SK-MEL-5 (cell line): ENCODE measurements at regions not wholly inside any gene's neighbourhood (a gene's known extent, or its start where the extent isn't known, plus 50 kb on each side); places are given as distances from the start of the nearest gene placed in this dataset.

ENCODE experiments used
- DNase-seq: peaks from one replicate; pipeline ENCODE4 v3.0.0-alpha.2; 2016; ENCODE audit warnings: low read depth, low spot score
- in situ Hi-C: cut with HindIII; loops from 2 replicates; pipeline ENCODE4 v1.10.0; 2016; ENCODE audit warnings: low sequenced_read_pairs, high pct_unique_total_duplicates, low pct_unique_long_range_greater_than_20kb

GRCh38 chr4:58205446-58206235 lies 1095.5 kb upstream of the IGFBP7 start:
- DNase-seq, result no peak
- in situ Hi-C loops, result no loop called here

DNA sequence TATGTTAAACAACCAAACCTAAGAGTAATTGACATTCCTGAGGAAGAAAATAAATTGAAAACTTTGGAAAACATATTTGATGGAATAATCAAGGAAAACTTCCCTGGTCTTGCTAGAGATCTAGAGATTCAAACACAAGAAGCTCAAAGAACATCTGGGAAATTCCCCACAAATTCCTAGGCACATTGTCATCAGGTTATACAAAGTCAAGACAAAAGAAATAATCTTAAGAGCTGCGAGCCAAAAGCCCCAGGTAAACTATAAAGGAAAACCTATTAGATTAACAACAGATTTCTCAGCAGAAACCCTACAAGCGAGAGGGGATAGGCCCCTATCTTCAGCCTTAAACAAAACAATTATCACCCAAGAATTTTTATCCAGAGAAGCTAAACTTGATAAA lies 1082.0 kb upstream of the IGFBP7 start:
- in situ Hi-C loops, result no loop called here
- DNase-seq, result no peak

DNA sequence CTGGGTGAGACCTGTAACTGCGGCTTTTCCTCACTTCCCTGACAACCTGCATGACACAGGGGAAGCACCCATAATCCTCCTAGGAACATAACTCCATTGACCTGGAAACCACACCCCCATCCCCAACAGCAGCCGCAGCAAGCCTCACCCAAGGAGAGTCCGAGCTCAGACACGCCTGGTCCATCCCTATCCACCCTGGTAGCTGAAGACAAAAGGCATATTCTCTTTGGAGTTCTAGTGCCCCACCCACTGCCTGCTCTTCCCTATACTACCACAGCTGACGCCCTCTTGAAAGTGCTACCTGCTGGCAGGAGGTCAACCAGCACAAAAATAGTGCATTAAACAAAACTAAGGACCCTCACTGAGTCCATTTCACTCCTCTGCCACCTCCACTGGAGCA lies 1080.9 kb upstream of the IGFBP7 start:
- in situ Hi-C loops, result no loop called here
- no peak for DNase-seq

DNA sequence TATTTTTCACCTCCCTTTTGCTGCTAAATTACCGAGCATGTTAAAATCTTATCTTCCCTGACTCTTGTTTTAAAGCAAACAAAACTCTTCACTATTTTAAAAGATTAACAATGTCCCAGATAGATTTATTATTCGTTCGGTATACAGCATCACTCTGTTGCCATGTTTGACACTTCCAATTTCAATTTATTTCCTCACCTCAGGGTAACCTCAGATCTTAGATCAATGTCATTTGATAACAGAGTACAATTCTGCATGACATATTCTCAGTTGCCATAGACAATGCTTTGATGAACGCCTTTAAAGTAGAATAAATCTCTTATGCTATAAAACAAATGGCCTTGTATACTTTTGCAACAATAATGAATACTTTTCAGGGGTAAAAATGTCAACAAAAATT lies 1078.1 kb upstream of the IGFBP7 start:
- in situ Hi-C loops, result no loop called here
- DNase-seq, result no peak

DNA sequence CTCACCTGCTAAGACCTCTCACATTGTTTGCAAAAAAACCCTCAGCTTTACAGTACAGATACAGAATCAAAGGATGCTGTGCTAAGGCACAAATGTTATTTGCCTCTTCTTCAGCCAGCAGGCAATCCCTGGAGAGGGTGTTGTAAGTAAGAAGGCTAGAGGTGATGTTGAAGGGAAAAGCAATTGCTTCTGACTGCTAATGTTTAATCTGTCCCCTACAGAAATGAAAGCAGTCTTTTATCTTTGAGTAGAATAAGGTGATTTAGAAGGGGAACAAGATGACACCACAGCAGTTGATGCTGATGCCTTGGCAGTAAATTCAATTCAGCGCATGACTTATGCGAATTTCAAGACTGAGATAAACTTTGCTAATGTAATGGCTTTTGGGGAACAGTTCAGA lies 1064.8 kb upstream of the IGFBP7 start:
- in situ Hi-C loops, result no loop called here
- no peak for DNase-seq

DNA sequence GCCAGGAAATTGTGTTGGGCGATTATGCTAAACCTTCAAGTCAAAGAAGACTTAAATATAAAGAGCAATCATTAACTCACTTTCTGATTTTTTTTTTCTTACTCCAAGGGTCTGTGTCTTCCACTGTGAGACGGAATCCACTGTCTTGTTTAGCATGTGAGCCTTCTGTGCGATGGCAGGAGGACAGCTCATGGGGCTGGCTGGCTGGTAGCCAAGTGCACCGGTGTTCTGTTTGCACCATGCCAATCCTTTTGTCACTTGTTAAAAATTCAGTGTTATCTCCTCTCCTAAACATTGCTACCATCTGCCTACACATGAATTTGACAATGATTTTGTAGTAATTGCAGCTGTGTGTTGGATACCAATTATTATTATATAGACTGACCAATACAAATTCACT lies 1056.3 kb upstream of the IGFBP7 start:
- DNase-seq, result no peak
- in situ Hi-C loops, result no loop called here

- in situ Hi-C loops, result no loop called here
- no peak for DNase-seq
These were observed 1053.0 kb upstream of the IGFBP7 start for GRCh38 chr4:58163156-58163555.

DNA sequence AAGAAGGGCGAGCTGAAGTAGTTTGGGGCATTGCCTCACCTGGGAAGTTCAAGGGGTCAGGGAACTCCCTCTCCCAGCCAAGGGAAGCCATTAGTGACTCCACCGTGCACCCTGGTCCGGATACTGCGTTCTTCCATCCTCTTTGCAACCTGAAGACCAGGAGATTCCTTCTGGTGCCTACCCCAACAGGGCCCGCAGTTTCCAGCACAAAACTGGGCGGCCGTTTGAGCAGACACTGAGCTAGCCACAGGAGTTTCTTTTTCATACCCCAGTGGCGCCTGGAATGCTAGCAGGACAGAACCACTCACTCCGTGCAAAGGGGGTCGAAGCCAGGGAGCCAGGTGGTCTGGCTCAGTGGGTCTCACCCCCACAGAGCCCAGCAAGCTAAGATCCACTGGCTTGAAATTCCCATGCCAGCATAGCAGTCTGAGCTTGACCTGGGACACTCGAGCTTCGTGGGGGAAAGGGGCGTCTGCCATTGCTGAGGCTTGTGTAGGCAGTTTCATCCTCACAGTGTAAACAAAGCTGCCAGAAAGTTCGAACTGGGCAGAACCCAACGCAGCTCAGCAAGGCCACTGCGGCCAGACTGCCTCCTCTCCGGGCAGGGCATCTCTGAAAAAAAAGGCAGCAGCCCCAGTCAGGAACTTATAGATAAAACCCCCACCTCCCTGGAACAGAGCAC lies 1039.4 kb upstream of the IGFBP7 start:
- in situ Hi-C loops, result no loop called here
- DNase-seq, result no peak

DNA sequence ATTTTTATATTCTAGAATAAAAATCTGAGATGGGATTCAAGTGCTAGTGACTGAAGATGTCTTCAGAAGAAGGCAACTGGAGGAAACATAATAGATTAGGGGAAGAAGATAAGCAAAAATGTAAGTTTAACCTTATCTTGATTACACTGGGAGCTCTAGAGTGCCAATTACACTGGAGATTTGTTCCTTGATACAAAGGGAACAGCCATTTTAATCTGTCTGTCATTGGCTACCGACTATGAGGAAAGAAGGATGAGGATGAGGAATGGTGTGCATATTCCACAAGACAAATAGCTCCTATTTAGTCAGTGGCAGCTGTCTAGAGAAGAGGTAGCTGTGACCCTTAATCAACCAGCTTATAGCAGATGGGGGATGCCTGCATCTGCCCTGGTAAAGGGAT lies 1034.5 kb upstream of the IGFBP7 start:
- DNase-seq, result no peak
- in situ Hi-C loops, result no loop called here

DNA sequence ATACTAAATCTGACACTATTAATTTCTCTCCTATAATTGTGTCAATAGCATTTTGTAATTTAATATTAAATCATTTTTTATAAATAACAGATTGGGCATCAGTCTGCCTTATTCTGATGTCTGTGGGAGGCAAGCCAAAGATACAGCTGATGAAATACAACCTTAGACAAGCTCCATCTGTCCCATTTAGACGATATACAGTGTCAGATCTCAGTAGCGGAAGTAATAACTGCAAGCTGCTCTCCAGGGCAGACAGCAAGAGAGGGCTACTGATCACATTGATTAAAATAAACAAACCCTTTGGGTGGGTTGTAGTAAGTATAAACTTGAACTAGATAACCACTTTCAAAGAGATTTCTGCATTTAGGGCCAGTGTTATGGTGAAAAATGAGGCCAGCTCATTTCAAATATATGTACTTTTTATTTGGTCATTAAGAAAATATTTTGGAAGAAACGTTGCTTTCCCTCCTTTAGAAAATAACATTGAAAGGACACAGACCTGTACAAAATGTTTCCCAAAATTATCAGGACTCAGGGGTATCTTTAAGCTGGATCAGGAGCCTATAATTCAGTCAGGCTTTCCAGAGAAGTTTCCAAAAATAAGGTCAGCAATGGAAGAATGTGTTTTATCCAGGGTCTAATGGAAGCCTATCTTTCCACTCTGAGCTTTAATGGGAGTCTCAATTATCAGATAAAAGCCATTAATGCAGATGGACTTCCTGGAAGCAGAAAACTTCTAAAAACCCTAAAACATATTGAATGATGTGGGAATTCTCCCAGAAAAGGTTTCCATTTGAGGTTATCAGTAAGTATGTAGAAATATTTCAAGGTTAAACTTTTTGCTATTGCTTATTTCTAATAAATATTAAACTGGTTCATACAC lies 1028.8 kb upstream of the IGFBP7 start:
- DNase-seq, result no peak
- in situ Hi-C loops, result no loop called here

- in situ Hi-C loops, result no loop called here
- no peak for DNase-seq
These were observed 1026.4 kb upstream of the IGFBP7 start for GRCh38 chr4:58136604-58137003.

GRCh38 chr4:58127680-58128079 lies 1017.5 kb upstream of the IGFBP7 start:
- in situ Hi-C loops, result no loop called here
- no peak for DNase-seq

- in situ Hi-C loops, result no loop called here
- no peak for DNase-seq
These were observed 1009.1 kb upstream of the IGFBP7 start for GRCh38 chr4:58119298-58119697.

- in situ Hi-C loops, result no loop called here
These were observed 1002.9 kb upstream of the IGFBP7 start for GRCh38 chr4:58113126-58113525.

DNA sequence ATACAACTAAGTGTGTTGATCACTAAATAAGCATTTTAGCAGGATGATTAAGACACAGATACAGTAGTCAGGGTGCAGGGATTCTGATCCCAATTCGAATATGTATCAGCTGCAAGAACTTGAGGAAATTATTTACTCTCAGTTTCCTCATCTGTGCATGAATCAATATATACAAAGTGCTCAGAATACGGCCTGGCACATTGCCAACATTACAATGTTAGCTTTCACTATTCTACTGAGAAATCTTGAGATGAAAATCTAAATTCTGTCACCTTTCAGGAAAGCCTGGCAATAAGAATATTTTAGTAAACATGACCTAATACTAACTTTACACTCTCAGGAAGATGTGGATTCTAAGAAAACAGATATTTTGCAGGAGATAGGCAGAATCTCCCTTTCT lies 1001.6 kb upstream of the IGFBP7 start:
- DNase-seq, result no peak
- in situ Hi-C loops, result no loop called here

More at GRCh38 chr4:58113126-58113525, 1002.9 kb upstream of the IGFBP7 start:
- DNase-seq, result no peak

- DNase-seq, result no peak
- in situ Hi-C loops, result no loop called here
These were observed 983.2 kb upstream of the IGFBP7 start for GRCh38 chr4:58093352-58093751.

GRCh38 chr4:58090539-58090938 lies 980.4 kb upstream of the IGFBP7 start:
- DNase-seq, result no peak
- in situ Hi-C loops, result no loop called here

DNA sequence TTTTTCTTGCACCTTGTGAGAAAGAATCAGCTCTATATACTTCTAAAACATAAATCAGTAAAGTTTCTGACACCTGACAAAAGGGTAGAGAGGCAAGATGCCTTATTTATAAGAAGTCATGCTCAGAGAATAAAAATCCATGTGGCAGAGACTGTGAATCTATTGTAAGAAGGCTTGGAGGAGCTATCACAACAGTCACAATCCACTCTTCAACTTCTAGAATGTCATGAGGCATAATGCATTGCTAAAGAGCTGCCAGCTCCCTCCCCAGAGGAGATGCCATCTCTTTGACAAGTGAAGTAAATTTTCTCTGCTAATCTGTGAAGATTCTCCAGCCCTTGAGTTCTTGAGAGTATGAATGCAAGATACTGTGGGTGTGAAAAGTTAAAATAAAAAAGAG lies 971.2 kb upstream of the IGFBP7 start:
- in situ Hi-C loops, result no loop called here
- DNase-seq, result no peak
